HG03045 (cell line): ENCODE measurements at regions not wholly inside any gene's neighbourhood (a gene's known extent, or its start where the extent isn't known, plus 50 kb on each side); places are given as distances from the start of the nearest gene placed in this dataset.
"Not testable (repeated sequence)": the region's sequence is repeated elsewhere in the genome, so short reads cannot be mapped to it uniquely, and the experiment has no call there.

Experiments used
- ATAC-seq: cut with Tn5 transposase; IDR thresholded peaks from one replicate; pipeline ENCODE4 v1.9.1; 2021; ENCODE audit warnings: mild to moderate bottlenecking, moderate library complexity; ENCODE audit not compliant: unreplicated experiment

DNA sequence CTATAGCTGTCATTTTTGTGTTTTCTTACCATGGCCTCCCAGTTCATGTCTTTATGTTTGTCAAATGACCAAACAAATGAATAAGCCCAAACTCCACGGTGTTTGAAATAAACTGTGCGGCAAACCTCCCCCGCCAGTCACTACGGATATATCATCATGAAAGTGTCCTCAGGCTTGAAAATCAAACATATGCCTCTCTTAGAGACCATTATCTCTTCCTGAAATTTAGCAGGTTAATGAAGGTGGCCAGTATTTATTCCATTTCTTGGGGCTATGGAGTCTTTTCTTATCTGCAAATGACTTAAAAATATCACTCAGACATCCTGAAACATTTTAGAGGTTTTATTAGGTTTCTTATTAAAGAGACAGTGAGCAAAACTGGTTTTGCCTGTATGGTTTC, 610.3 kb upstream of the CDH5 start:
- ATAC-seq = no peak

DNA sequence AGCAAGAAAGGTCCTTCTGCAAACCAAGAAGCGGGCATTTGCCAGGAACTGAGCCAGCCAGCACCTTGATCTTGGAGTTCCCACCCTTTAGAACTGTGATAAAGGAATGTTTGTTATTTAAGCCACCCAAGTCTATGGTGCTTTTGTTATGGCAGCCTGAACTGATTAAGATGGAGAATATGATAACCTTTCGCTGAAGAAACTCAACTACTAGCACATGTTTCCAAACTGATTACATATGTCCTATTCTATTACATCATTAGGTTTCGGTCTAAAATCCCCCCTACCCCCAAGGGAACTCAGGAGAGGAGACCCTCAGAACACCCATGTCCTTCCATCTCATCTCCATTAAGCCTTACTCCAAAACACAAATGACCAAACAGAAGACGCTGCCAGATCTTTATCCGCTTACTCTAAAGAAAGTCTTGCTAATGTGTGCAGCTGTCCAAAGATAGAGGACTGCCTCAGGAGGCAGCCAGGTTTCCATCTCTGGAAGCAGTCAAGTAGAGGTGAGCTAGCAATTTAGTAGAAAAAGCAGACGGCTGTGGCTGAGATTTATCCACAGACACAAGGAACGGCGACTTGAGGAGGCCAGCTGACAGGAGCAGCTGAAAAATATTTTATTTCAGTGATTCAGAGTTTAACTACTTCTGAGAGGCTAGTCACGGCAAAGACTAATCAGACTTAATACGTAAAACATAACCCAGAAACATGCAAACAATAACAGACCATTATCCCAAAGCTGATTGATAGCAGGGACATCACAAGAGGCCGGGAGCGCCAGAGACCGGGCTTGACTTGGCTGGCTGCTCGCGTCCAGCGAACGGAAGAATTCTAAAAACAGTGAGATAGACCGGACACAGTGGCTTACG, 611.4 kb upstream of the CDH5 start:
- no peak for ATAC-seq

DNA sequence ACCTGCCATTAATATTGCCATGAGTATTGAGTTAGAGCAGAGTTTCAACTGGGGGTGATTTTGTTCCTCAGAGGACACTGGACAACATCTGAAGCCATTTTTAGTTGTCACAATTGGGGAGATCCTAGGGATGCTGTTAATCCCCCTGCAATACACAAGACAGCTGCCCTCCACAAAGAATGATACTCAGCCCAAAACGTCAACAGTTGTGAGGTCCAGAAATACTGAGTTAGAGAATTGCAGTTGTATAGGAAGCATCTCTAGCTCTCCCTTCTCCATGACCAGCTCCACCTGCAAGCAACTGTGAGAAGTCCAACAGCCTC, 614.0 kb upstream of the CDH5 start:
- no peak for ATAC-seq

DNA sequence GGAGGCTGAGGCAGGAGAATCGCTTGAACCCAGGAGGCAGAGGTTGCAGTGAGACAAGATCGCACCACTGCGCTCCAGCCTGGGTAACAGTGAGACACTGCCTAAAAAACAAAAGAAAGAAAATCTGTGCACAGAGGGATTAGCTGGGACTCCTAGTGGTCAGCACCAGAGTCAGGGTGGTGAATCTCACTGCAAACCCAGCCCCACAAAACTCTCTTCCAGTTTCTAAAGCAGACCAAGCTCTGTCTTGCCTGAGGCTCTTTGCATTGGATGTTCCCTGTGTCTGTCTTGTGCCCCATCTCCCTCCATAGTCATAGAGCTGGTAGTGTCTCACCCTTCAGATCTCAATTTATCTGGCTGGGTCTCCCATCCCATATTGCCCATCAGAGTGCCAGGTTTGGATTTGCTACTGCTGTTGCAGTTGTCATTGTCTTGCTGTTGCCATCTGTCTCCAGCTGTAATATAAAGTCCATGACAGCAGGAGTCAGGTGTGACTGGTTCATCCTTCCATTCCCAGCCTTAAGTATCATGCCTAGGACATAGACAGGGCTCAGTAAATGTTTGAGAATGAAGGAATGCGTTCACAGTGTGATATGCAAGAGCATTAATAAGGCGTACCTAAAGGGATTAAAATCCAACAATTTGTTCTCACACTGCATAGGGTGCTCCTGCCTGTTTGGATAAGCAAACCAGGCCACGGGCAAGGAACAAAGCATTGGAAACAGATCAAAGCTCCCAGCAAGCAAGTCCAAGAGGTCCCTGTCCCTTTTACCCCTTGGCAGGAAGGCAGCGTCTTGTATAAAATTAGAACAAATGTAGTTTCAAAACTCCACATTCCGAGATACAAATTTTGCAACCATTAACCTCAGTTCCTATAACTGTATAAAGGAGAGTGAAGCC, 614.6 kb upstream of the CDH5 start:
- ATAC-seq = no peak

DNA sequence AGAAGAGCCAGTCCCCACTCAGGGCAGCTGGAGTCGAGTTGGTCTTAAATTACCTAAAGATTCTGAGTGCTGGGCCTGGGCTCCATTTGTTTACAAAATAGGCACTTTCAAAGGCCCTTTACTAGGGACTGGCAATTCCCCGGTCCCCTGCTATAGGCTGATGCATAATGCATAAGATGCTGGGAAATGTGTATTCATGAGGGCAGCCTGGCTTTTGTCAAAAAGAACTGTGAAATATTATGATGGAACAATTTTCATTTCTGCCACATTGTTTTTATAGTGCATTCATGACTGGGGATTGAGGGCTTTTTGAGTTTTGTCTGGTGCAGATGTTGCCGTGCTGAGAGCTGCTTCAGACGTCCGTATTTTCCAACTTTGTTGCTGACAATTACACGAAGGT, 617.0 kb upstream of the CDH5 start:
- no peak for ATAC-seq

DNA sequence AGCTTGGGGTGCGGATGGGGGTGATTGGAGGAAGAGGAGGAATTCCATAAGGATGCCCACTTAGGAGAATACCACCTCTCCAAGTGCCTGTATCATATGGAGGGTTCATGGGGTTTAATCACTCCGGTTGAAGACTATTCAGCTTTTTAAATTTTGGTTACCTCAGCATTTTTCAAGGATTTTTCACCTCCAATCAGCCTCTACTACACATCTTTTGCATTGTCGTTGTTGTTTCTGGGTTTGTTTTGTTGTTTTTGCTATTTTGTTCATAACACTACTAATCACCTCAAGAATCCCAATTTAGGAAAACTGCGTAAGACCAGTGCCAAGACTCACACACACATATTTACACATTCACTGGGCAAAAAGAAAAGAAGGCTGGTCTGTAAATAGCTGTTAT, 619.5 kb upstream of the CDH5 start:
- ATAC-seq = no peak

DNA sequence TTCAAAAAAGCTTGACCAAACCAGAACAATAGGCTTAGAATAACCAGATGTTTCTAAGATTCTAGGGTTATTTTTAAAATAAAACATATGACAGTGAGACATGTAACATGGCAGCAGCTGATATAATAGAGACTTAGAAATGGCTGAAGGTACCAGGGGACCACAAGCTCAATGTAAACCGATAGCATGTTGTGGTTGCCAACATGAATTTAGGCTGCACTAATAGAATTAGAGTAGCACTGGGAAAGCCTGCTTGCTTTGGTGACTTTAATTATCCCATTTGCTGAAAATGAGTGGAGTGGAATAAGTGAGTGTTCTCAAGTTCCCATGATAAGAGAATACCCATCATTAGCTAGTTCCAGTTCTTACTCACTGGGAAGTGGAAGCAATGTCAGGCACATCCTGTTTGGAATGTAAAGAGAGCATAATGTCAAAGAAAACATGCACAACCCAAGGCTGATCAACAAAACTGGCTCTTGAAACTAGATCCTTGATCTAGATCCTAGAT, 621.2 kb upstream of the CDH5 start:
- no peak for ATAC-seq

DNA sequence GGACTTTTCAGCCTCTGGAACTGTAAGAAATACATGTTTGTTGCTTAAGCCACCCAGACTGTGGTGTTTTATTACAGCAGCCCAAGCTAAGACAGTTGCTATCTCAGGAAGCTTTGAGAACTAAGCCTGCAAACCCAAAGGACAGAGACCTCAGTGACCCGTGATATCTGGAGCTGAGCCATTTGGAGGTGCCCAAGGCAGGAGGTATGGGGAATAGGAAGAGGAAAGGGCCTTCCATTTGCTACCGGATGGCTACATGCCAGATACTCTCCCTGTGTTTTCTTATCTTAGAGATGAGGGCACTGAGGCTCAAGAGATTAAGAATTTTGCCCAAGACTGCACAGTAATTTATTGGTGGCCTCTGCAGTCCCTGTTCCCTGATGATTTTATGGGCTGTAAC, 622.1 kb upstream of the CDH5 start:
- ATAC-seq = no peak

DNA sequence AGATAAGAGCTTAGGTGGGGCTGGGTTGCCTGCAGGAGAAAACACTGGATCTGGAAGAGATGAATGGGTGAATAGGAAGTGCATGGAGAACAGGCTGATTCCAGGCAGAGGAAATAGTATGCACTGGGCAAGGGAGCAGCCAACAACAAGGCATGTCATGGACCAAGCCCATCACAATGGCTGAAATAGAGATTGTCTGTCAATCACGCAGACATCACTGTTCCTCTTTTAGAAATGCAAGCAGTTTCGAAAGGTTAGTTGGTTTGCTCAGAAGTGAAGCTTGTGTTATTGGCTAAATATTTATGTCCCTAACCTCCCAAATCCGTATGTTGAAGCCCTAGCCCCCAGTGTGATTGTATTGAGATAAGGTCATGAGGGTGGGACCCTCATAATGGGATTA, 621.7 kb upstream of the CDH11 start:
- no peak for ATAC-seq

DNA sequence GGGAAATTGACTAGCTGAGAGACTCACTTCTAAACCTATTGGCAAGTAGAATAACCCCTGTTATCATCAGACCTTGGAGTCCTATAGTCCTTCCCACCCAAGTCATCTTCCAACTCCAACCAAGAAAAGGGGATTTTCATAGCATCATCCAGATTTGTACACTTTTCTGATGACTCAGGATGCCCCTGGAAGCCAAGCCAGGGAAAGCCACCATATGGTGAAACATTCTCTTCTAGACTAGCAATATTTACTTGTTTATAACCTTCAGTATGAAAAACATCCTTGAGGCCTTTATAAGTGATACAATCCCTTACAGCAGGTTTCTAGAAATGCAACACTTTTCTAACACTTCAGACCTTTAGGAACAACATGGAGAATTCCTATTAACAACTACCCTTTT, 618.8 kb upstream of the CDH11 start:
- ATAC-seq = no peak

DNA sequence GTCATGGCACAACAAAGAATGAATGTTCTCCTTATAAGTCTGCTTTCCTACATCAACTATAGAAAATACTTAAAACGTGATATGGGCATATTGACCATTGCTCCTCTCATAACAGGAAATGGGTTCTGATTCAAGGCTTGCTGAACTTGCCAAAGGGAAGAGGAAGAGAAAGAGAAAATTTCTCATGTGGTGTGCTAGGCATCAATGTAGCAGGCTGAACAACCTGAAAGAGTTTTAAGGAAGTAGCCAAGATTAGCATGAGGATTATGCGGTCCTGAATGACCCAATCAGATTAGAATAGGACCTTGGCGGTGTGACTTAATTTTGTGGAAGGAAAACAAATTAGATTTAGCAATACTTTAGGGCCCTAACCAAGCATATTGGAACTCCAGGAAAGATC, 617.7 kb upstream of the CDH11 start:
- no peak for ATAC-seq

DNA sequence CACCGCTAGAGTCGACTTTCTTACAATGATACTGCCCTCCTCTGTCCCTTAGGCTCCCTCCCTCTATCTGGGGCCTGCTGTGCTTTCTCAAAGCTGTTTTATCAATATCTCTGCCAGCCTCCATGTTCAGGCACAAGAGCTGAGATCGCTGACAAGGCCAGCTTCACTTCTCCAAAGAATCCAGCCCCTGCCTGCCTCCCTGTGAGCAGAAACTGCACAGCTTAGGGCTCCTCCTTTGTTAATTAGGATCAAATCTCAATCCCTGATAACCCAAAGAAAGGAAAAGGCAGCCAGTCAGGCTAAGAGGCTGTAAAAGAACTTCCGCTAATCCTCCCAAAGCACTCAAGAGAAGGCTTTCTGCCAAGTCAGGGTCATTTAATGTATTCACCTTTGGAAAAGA, 616.0 kb upstream of the CDH11 start:
- ATAC-seq = no peak

DNA sequence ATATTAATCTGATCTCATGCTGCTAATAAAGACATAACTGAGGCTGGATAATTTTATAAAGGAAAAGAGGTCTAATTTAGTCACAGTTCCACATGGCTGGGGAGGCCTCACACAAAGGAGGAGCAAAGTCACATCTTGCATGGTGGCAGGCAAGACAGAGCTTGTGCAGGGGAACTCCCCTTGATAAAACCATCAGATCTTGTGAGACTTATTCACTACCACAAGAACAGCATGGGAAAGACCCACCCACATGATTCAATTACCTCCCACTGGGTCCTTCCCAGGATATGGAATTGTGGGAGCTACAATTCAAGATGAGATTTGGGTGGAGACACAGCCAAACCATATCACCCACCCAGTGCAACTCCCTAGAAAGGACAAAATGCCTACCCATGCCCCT, 613.8 kb upstream of the CDH11 start:
- not testable (repeated sequence) for ATAC-seq

DNA sequence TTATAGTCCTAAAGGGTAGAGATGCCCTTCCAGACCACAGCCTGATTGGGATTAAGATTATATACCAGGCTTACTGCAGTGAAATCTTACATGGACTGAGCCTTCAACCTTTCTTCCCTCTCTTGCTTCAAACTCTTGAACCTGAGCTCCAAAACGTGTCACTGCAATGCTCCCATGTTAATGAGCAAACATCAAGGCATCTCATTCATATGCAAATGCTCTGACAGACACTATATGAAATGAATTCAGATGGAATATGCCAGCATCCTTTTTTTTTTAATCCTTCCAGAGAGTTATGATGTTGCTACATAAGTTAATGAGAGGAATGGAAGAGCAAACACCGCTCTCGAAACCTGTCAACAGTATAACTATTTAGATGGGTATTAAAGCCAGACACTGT, 611.9 kb upstream of the CDH11 start:
- ATAC-seq = no peak

DNA sequence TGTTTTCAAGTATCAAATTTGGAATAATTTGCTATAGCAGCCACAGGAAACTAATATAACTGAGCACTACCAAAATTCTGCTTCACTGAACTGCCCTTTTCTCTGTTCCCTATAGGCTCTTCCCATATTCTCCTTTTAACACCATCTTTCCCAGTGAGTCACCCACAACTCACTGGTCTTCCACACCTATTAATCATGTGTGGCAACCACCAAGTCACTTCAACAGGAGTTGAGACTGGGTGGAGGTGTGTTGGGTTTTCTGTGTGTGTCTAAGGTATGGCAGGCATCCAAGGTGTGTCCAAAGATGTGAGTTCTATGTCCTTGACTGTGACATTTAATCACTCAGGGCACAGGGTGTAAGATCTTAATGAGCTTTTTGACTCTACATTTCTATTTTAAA, 610.0 kb upstream of the CDH11 start:
- ATAC-seq = no peak

DNA sequence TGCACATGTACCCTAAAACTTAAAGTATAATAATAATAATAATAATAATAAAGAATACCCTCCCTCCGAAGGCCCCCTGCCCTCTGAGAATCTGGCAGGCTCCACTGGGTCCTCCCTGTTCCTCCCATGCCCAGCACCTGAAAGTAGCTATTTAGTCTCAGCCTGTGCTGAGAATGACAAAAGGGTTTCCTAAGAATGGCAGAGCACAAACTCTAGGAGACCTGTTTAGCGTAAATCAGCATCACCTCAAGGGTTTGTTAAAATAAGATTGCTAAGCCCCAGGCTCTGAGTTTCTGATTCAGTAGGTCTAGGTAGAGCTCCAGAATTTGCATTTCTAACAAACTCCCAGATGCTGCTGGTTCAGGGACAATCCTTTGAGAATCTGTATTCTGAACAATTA, 606.8 kb upstream of the CDH11 start:
- no peak for ATAC-seq

DNA sequence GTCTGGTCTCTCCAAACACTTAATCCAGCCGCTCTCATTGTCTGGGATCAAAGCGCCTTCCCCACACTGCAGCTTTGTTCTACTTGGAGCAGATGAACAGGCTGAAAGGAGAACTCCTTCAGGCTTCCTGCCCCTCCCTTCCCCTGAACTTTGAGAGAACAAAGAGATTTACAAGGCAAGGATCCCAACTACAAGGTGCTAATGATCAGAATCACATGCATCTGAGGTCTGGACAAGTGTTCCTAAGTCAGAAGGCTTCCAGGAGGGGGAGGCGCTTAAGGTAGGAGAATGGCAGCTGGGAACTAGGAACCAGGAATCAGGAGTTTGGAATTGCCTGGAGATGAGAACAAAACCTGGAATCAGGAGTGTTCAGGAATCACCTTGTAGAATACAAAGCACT, 606.3 kb upstream of the CDH11 start:
- no peak for ATAC-seq

DNA sequence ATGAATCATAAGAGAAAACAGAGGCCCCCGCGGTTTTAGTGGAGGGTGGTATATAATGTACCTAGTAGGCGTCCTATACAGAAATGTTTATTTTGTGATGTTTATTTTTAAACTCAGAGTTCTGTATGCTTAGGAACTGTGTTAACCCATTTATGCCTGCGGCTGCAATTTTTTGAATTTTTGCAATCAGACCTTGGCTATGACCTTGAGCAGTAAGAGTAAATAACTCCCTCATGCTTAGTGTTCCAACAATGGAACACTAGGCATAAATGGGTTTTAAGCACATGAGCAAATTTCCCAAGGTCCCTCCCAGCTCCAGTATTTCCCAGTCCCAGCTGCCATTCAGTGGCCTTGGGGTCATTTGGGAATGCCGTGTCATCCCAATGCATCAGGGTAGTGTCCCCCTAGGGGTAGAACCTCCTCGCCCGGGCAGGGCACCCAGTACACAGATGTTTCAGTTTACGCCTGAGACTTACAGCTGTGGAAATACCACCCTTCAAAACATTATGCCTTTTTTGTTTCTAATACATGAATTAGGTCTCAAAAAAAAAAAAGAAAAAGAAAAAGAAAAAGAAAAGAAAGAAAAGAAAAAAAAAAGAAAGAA, 605.8 kb upstream of the CDH11 start:
- ATAC-seq = no peak

DNA sequence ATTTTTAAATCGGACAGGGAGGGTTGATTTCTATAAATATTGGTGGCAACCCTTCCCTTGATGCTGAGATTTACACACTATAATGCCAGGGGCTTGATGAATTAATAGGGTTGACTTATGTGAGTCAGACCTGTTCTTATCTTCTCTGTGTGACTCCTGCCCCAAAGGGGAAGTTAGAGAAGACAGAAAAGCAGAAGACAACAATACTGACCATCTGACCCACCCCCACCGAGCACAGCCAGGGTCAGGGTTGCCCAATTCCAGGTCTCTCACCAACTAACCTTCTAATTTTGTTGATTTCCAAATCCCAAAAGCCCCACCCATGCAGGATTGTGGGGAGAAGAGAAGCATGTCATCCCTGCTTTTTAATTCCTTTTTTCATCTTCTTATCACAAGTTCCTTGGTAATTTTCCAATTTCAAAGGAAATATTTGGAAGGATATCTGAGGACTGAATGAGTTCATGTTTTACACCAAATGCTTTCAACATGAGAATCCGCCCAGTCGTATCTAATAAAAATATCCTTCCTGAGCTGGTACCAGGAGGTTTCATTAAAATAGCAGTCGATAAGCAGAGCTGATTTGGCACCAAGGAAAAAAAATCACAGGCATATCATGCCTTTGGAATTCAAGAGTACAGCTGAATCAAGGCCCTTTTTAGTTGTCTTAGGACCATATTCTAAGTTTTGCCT, 603.4 kb upstream of the CDH11 start:
- ATAC-seq = no peak

DNA sequence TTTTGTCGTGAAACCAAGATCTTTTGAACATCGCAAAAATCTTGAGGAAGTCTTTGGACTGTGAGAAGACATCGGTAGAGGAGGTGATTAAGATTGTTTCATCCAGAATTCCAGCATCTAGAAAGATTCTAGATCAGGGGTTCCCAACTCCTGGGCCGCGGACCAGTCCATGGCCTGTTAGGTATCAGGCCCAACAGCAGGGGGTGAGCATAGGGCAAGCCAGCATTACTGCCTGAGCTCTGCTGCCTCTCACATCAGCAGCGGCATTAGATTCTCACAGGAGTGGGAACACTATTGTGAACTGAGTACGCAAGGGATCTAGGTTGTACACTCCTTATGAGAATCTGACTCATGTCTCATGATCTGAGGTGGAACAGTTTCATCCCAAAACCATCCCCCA, 600.6 kb upstream of the CDH11 start:
- ATAC-seq = no peak

DNA sequence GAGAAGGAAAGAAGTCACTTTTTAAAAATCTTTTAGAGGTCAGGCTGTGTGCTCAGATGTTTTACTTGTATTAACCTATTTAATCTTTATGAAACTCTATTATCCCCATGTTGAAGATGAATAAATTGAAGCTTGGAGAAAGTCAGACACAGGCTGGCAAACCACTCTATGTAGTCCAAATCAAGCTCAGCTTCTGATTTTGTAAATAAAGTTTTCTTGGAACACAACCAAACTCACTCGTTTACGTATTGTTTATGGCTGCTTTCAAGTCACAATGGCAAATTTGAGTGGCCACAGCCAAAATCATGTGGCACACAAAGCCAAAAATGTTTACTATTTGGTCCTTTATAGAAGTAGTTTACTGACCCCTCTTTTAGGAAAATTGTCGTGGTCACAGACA, 596.0 kb upstream of the CDH11 start:
- ATAC-seq = no peak
